Central memory CD4-positive, alpha-beta T cell (primary cell): ENCODE measurements at regions not wholly inside any gene's neighbourhood (a gene's known extent, or its start where the extent isn't known, plus 50 kb on each side); places are given as distances from the start of the nearest gene placed in this dataset.
"Not testable (repeated sequence)": the region's sequence is repeated elsewhere in the genome, so short reads cannot be mapped to it uniquely, and the experiment has no call there.

ENCODE experiments used
- DNase-seq: peaks from one replicate; pipeline ENCODE4 v3.0.0; 2022

GRCh38 chr2:111320965-111321364, 200.3 kb downstream of the BCL2L11 start:
- not testable (repeated sequence) for DNase-seq

GRCh38 chr2:111323384-111323783, 202.7 kb downstream of the BCL2L11 start:
- not testable (repeated sequence) for DNase-seq

GRCh38 chr2:111327726-111328125, 207.0 kb downstream of the BCL2L11 start:
- not testable (repeated sequence) for DNase-seq

- not testable (repeated sequence) for DNase-seq
Measured at GRCh38 chr2:111329309-111329708, 208.6 kb downstream of the BCL2L11 start.

GRCh38 chr2:111331099-111331724, 210.5 kb downstream of the BCL2L11 start:
- not testable (repeated sequence) for DNase-seq

- not testable (repeated sequence) for DNase-seq
Measured at GRCh38 chr2:111335220-111335907, 214.7 kb downstream of the BCL2L11 start.

- DNase-seq = not testable (repeated sequence)
Measured at GRCh38 chr2:111338474-111338873, 217.8 kb downstream of the BCL2L11 start.

GRCh38 chr2:111339476-111339875, 218.8 kb downstream of the BCL2L11 start:
- not testable (repeated sequence) for DNase-seq

- not testable (repeated sequence) for DNase-seq
Measured at GRCh38 chr2:111344590-111344989, 223.9 kb downstream of the BCL2L11 start.

GRCh38 chr2:111345439-111345838, 224.7 kb downstream of the BCL2L11 start:
- DNase-seq = not testable (repeated sequence)

- not testable (repeated sequence) for DNase-seq
Measured at GRCh38 chr2:111346018-111346930, 225.6 kb downstream of the BCL2L11 start.

- DNase-seq = not testable (repeated sequence)
Measured at GRCh38 chr2:111347695-111348094, 227.0 kb downstream of the BCL2L11 start.

- DNase-seq = not testable (repeated sequence)
Measured at GRCh38 chr2:111348316-111348715, 227.6 kb downstream of the BCL2L11 start.

- DNase-seq = not testable (repeated sequence)
Measured at GRCh38 chr2:111355022-111355817, 234.5 kb downstream of the BCL2L11 start.

GRCh38 chr2:111355823-111356511, 235.3 kb downstream of the BCL2L11 start:
- DNase-seq = not testable (repeated sequence)

GRCh38 chr2:111356512-111357031, 235.9 kb downstream of the BCL2L11 start:
- not testable (repeated sequence) for DNase-seq

GRCh38 chr2:111365986-111366640, 245.4 kb downstream of the BCL2L11 start:
- DNase-seq = not testable (repeated sequence)

GRCh38 chr2:111366641-111367029, 245.9 kb downstream of the BCL2L11 start:
- DNase-seq = not testable (repeated sequence)

- DNase-seq = not testable (repeated sequence)
Measured at GRCh38 chr2:111367080-111367479, 246.4 kb downstream of the BCL2L11 start.

- DNase-seq = not testable (repeated sequence)
Measured at GRCh38 chr2:111367871-111368270, 247.2 kb downstream of the BCL2L11 start.

GRCh38 chr2:111368288-111368687, 247.6 kb downstream of the BCL2L11 start:
- DNase-seq = not testable (repeated sequence)
